Kidney (tissue), 13 donors: ENCODE measurements at regions not wholly inside any gene's neighbourhood (a gene's known extent, or its start where the extent isn't known, plus 50 kb on each side); places are given as distances from the start of the nearest gene placed in this dataset.

Experiments used
- DNase-seq, 5 donors: peaks; one replicate each; pipeline ENCODE4 v3.0.0-alpha.2; 2013 to 2020
- FAIRE-seq: peaks from 2 replicates; lab custom pipeline; 2012; peaks lifted over from hg19 to GRCh38; lab: Jason Lieb, UNC
- H3K27ac ChIP-seq, 2 donors: one replicate each; pipeline ENCODE4 v1.7.0; 2013; ENCODE audit warnings: low read depth in 2 of 2, low read length in 2 of 2, inconsistent platforms in 1 of 2
- H3K27me3 ChIP-seq: one replicate; pipeline ENCODE4 v1.7.1; 2013; ENCODE audit warnings: low read length, inconsistent platforms; ENCODE audit not compliant: control insufficient read depth, insufficient read depth
- H3K36me3 ChIP-seq, 3 donors: one replicate each; pipeline versions ENCODE4 v1.7.0 to v1.7.1; 2013; ENCODE audit warnings: low read length in 3 of 3, control low read depth in 1 of 3, inconsistent platforms in 1 of 3; ENCODE audit not compliant: insufficient read depth in 3 of 3, control insufficient read depth in 2 of 3
- H3K4me1 ChIP-seq, 3 donors: one replicate each; pipeline versions ENCODE4 v1.7.0 to v1.7.1; 2013; ENCODE audit warnings: low read length in 3 of 3, inconsistent platforms in 1 of 3, low read depth in 1 of 3; ENCODE audit not compliant: control insufficient read depth in 2 of 3, insufficient read depth in 2 of 3
- H3K4me3 ChIP-seq, 3 donors: one replicate each; pipeline versions ENCODE4 v1.7.0 to v1.8.1; 2013; ENCODE audit warnings: low read length in 3 of 3, control low read depth in 1 of 3, inconsistent platforms in 1 of 3
- H3K9ac ChIP-seq, 3 donors: one replicate each; pipeline versions ENCODE4 v1.7.0 to v1.7.1; 2013; ENCODE audit warnings: low read length in 3 of 3, control low read depth in 1 of 3, inconsistent platforms in 1 of 3
- H3K9me3 ChIP-seq, 3 donors: one replicate each; pipeline versions ENCODE4 v1.7.0 to v1.7.1; 2013; ENCODE audit warnings: low read length in 3 of 3, control low read depth in 1 of 3, inconsistent platforms in 1 of 3; ENCODE audit not compliant: control insufficient read depth in 2 of 3, insufficient read depth in 1 of 3
- intact Hi-C: fragments of 100-400 bp; cut with DNase I; formaldehyde crosslinking; loops from one replicate; pipeline ENCODE4 v1.11.1; 2022
- TF ChIP-seq, protein P1 (sequence below): IDR thresholded peaks from 3 replicates; pipeline ENCODE4 v1.5.1; 2012; ENCODE audit warnings: mild to moderate bottlenecking, moderate library complexity, borderline replicate concordance; ENCODE audit not compliant: insufficient read depth; ENCODE audit errors: extremely low read depth
- donor health status: control.
- donor health status: control.
- donor health status: control.
- donor health status: control.
- donor health status: control.
- donor health status: DM: yes; HTN: yes; CAD: no.
- donor health status: Normal renal cell carcinoma (clear cell type).

DNA sequence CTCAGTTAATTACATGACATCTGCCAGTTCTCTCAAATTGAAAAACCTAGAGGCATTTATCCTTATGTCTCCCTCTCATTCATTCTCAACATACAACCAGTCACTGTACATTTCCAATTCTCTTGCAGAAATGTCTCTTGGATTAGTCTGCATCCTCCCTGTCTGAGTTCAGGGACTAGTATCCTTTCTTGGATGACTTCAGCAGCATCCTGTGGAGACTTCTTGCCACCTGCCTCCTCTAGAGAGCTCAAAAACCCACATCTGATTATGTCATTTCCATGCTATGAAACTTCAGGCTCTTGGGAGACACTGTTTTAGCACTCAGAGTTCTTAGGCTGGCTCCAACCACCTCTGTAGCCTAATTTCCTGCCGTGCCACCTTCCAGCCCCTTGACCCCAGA lies 515.1 kb upstream of the DIPK2B start:
- intact Hi-C loops: no loop called here

DNA sequence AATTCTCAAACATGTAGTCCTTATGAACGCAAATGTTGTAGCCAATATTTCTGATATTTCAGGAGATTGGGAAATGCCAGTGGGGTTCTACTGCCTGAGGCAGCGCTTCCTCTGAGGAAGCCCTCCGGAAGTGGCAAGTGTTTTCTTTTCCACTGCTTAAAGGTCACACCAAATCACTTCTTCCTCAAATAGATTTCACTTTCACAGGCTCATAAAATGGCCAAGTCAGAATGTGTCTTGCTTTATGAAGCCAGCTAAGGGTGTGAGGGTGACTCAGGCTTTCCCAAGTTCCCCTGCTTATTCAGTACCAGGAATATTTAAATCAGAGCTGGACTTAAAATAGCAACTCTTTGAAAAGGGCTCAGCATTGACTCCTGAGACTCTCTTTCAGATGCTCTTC lies 514.2 kb upstream of the DIPK2B start:
- H3K9ac ChIP-seq: no peak overlapping the region

More for the DNA sequence above, 515.1 kb upstream of the DIPK2B start:
- FAIRE-seq: no peak
- no peak for DNase-seq
- Histone ChIP-seq H3K9ac (no peak overlapping the region), H3K9me3 (no peaks in the 10 kb centered on the region), H3K27ac (no peak overlapping the region), H3K27me3 (no peaks in the 10 kb centered on the region), H3K36me3 (no peaks in the 10 kb centered on the region), H3K4me1 (no peaks in the 10 kb centered on the region), H3K4me3 (no peak overlapping the region)
- TF ChIP-seq, protein P1, sequence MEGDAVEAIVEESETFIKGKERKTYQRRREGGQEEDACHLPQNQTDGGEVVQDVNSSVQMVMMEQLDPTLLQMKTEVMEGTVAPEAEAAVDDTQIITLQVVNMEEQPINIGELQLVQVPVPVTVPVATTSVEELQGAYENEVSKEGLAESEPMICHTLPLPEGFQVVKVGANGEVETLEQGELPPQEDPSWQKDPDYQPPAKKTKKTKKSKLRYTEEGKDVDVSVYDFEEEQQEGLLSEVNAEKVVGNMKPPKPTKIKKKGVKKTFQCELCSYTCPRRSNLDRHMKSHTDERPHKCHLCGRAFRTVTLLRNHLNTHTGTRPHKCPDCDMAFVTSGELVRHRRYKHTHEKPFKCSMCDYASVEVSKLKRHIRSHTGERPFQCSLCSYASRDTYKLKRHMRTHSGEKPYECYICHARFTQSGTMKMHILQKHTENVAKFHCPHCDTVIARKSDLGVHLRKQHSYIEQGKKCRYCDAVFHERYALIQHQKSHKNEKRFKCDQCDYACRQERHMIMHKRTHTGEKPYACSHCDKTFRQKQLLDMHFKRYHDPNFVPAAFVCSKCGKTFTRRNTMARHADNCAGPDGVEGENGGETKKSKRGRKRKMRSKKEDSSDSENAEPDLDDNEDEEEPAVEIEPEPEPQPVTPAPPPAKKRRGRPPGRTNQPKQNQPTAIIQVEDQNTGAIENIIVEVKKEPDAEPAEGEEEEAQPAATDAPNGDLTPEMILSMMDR: no peak

DNA sequence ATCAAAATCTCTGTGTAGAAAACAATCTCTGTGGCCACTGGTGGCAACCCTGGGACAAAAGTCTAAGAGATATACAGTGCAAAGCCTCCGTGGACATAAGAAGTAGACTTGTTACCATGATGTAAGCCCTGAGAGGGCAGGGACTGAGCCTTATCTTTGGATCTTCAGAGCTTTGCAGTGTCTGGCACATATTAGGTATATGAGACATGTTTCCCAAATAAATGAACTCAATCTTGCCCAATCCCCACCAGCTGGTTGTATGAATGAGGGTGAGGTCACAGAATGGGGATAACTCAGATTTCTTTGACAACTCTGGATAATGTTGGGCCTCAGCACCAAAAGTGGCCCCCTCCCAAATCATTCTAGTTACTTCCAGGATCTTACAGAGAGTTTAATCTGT lies 511.4 kb upstream of the DIPK2B start:
- Histone ChIP-seq H3K36me3 (no peaks in the 10 kb centered on the region), H3K9me3 (no peaks in the 10 kb centered on the region), H3K27me3 (no peaks in the 10 kb centered on the region), H3K4me1 (no peaks in the 10 kb centered on the region), H3K4me3 (no peak overlapping the region), H3K9ac (no peak overlapping the region), H3K27ac (no peak overlapping the region)
- intact Hi-C loops: no loop called here
- no peak for DNase-seq
- no peak for FAIRE-seq
- TF ChIP-seq, protein P1: no peak

More for the DNA sequence above, 514.2 kb upstream of the DIPK2B start:
- no peak for DNase-seq
- no peak overlapping the region for H3K27ac ChIP-seq
- H3K27me3 ChIP-seq: no peaks in the 10 kb centered on the region
- no peaks in the 10 kb centered on the region for H3K36me3 ChIP-seq
- H3K4me3 ChIP-seq: no peak overlapping the region
- H3K4me1 ChIP-seq: no peaks in the 10 kb centered on the region
- TF ChIP-seq, protein P1: no peak
- intact Hi-C loops: no loop called here
- no peaks in the 10 kb centered on the region for H3K9me3 ChIP-seq
- no peak for FAIRE-seq

DNA sequence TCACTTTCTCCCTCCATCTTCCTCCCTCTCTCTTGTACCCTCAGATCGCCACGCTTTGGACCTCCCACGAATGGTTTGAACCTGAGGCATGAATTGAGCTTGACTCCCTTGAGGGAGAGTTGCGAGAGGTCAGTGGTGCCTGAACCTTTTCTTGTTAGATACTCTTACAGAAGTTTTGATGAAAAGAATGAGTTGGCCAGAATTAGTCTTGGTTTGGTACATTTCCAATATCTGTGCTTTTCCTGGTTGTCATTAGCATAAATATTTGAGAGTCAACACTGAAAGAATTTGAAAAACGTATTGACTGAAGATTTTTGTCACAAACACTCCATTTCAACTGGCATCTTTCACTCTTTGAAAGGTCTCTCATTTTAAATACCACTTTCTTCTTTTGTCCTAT lies 510.6 kb upstream of the DIPK2B start:
- H3K36me3 ChIP-seq: no peaks in the 10 kb centered on the region
- no peaks in the 10 kb centered on the region for H3K4me1 ChIP-seq
- no peak for FAIRE-seq
- H3K27me3 ChIP-seq: no peaks in the 10 kb centered on the region
- H3K9ac ChIP-seq: no peak overlapping the region
- DNase-seq: no peak
- intact Hi-C loops: no loop called here
- TF ChIP-seq, protein P1: no peak
- no peak overlapping the region for H3K4me3 ChIP-seq
- no peaks in the 10 kb centered on the region for H3K9me3 ChIP-seq
- H3K27ac ChIP-seq: no peak overlapping the region
